Peyer's patch (tissue), 4 donors: ENCODE measurements at regions not wholly inside any gene's neighbourhood (a gene's known extent, or its start where the extent isn't known, plus 50 kb on each side); places are given as distances from the start of the nearest gene placed in this dataset.

ENCODE experiments used
- DNase-seq, 3 donors: peaks; one replicate each; pipeline ENCODE4 v3.0.0-alpha.2; 2017 to 2019
- H3K27ac ChIP-seq, 4 donors: fragments of 200-600 bp; sonication (generic); one replicate each; pipeline ENCODE4 v1.5.1; 2016 to 2019
- H3K27me3 ChIP-seq, 2 donors: fragments of 200-600 bp; sonication (generic); one replicate each; pipeline ENCODE4 v1.5.1; 2019
- H3K36me3 ChIP-seq, 3 donors: fragments of 200-600 bp; sonication (generic); one replicate each; pipeline ENCODE4 v1.5.1; 2016 to 2019
- H3K4me1 ChIP-seq, 4 donors: fragments of 200-600 bp; sonication (generic); one replicate each; pipeline ENCODE4 v1.5.1; 2016 to 2019
- H3K4me3 ChIP-seq, 4 donors: fragments of 200-600 bp; sonication (generic); 1 replicate in 3 of 4; 2 replicates in 1 of 4; pipeline ENCODE4 v1.5.1; 2016 to 2019; ENCODE audit warnings: mild to moderate bottlenecking in 1 of 4
- H3K9me3 ChIP-seq, 4 donors: fragments of 200-600 bp; sonication (generic); one replicate each; pipeline ENCODE4 v1.5.1; 2016 to 2019; ENCODE audit warnings: mild to moderate bottlenecking in 1 of 4
- POLR2A ChIP-seq, 2 donors: fragments of 450-650 bp; IDR thresholded peaks; one replicate each; pipeline ENCODE4 v1.5.1; 2017; ENCODE audit warnings: antibody characterized with exemption in 2 of 2, mild to moderate bottlenecking in 2 of 2, moderate library complexity in 2 of 2
- TF ChIP-seq, protein P1 (sequence below), 6 experiments: fragments of 450-650 bp in 4 of 6; fragments of 200-600 bp in 2 of 6; sonication (generic) in 1 of 6; IDR thresholded peaks; one replicate each; pipeline ENCODE4 v1.5.1; 2017 to 2019; ENCODE audit warnings: antibody characterized with exemption in 6 of 6, mild to moderate bottlenecking in 3 of 6, moderate library complexity in 1 of 6

DNA sequence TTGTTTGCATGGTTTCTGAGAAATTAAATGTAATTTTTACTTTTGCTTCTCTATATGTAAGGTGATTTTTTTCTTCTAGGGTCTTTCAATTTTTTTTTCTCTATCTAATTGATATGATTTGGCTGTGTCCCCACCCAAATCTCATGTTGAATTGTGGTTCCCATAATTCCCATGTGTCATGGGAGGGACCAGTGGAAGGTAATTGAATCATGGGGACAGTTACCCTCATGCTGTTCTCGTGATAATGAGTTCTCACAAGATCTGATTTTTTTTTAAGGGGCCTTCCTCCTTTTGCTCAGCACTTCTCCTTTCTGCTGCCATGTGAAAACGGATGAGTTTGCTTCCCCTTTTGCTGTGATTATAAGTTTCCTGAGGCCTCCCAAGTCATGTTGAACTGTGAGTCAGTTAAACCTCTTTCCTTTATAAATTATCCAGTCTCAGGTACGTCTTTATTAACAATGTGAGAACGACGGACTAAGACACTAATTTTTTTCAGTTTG lies 150.8 kb downstream of the MTRR start:
- H3K4me1 ChIP-seq, result no peaks in the 10 kb centered on the region
- no peak overlapping the region for H3K27ac ChIP-seq
- TF ChIP-seq, protein P1, sequence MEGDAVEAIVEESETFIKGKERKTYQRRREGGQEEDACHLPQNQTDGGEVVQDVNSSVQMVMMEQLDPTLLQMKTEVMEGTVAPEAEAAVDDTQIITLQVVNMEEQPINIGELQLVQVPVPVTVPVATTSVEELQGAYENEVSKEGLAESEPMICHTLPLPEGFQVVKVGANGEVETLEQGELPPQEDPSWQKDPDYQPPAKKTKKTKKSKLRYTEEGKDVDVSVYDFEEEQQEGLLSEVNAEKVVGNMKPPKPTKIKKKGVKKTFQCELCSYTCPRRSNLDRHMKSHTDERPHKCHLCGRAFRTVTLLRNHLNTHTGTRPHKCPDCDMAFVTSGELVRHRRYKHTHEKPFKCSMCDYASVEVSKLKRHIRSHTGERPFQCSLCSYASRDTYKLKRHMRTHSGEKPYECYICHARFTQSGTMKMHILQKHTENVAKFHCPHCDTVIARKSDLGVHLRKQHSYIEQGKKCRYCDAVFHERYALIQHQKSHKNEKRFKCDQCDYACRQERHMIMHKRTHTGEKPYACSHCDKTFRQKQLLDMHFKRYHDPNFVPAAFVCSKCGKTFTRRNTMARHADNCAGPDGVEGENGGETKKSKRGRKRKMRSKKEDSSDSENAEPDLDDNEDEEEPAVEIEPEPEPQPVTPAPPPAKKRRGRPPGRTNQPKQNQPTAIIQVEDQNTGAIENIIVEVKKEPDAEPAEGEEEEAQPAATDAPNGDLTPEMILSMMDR (IDR thresholded peaks at IDR 0.05), result no peak
- TF ChIP-seq POLR2A (IDR thresholded peaks at IDR 0.05), result no peak
- H3K4me3 ChIP-seq, result no peak overlapping the region
- no peaks in the 10 kb centered on the region for H3K36me3 ChIP-seq
- no peak for DNase-seq
- H3K9me3 ChIP-seq, result no peaks in the 10 kb centered on the region
- H3K27me3 ChIP-seq, result no peaks in the 10 kb centered on the region

DNA sequence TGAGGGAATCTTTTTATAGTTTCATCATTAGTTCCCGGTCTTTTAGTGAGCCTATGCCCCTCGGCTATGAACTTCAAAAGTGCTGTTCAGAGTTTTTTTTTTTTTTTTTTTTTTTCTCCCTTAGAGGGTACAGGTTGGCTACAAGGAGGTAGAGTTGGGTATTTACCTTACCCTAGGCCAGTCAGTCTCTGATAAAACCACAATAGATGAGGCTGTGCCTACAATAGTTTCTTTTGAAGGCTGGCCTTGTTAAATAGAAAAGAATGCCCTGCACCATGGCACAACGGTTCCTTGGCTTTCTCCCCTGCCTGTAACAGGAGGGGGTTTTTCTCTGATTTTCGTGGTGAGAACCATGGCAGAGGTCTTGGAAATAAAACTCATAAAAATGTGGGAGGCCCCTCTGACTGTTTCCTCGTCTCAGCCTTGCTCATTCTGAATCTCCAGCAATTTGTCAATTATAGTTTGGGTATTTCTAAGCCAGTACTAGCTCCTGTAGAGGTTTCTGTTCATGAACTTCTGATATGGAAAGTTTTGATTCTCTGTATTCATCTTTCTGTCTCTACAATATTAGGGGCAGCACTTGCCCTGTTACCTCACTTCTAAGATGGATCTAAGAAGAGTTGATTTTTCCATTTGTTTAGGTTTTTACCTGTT lies 152.0 kb downstream of the MTRR start:
- Histone ChIP-seq H3K9me3 (no peaks in the 10 kb centered on the region), H3K27me3 (no peaks in the 10 kb centered on the region), H3K4me3 (no peak overlapping the region), H3K4me1 (no peaks in the 10 kb centered on the region), H3K27ac (no peak overlapping the region), H3K36me3 (no peaks in the 10 kb centered on the region)
- TF ChIP-seq, protein P1 (IDR thresholded peaks at IDR 0.05), result no peak
- TF ChIP-seq POLR2A (IDR thresholded peaks at IDR 0.05), result no peak
- DNase-seq, result no peak

- H3K4me3 ChIP-seq, result no peak overlapping the region
- no peaks in the 10 kb centered on the region for H3K4me1 ChIP-seq
- H3K36me3 ChIP-seq, result no peaks in the 10 kb centered on the region
- TF ChIP-seq, protein P1 (IDR thresholded peaks at IDR 0.05), result no peak
- TF ChIP-seq POLR2A (IDR thresholded peaks at IDR 0.05), result no peak
- H3K27me3 ChIP-seq, result no peaks in the 10 kb centered on the region
- no peak for DNase-seq
- H3K9me3 ChIP-seq, result no peaks in the 10 kb centered on the region
- H3K27ac ChIP-seq, result no peak overlapping the region
Measured at GRCh38 chr5:8028243-8028642, 159.3 kb downstream of the MTRR start.

DNA sequence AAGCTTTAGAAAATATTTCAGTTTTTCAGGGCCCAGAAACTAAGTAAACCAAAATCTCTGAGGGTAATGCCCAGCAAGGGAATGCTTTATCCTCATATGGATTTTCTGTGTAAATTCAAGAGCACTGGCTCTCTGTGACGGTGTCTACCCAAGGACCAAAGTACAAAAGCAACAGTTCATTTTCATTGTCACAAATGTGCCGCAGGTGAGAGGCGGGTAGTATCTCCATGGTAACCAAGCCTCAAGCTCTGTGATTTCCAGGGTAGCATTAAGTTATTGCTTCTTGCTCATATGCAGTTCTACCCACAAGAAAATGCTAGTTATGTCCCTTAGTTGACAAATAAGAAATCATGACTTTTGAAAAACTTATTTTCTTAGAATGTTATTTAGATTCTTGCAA lies 164.3 kb downstream of the MTRR start:
- no peak for DNase-seq
- no peaks in the 10 kb centered on the region for H3K9me3 ChIP-seq
- H3K36me3 ChIP-seq, result no peaks in the 10 kb centered on the region
- no peak overlapping the region for H3K4me3 ChIP-seq
- H3K27me3 ChIP-seq, result no peaks in the 10 kb centered on the region
- H3K27ac ChIP-seq, result no peak overlapping the region
- H3K4me1 ChIP-seq, result no peaks in the 10 kb centered on the region
- TF ChIP-seq POLR2A (IDR thresholded peaks at IDR 0.05), result no peak
- TF ChIP-seq, protein P1 (IDR thresholded peaks at IDR 0.05), result no peak

GRCh38 chr5:8034852-8035251 lies 165.9 kb downstream of the MTRR start:
- Histone ChIP-seq H3K4me3 (no peak overlapping the region), H3K27ac (no peak overlapping the region), H3K27me3 (no peaks in the 10 kb centered on the region), H3K36me3 (no peaks in the 10 kb centered on the region), H3K4me1 (no peaks in the 10 kb centered on the region), H3K9me3 (no peaks in the 10 kb centered on the region)
- DNase-seq, result no peak
- TF ChIP-seq, protein P1 (IDR thresholded peaks at IDR 0.05), result no peak
- no peak for TF ChIP-seq POLR2A (IDR thresholded peaks at IDR 0.05)
